ENCODE measurements at regions not wholly inside any gene's neighbourhood (a gene's known extent, or its start where the extent isn't known, plus 50 kb on each side); places are given as distances from the start of the nearest gene placed in this dataset.

DNA sequence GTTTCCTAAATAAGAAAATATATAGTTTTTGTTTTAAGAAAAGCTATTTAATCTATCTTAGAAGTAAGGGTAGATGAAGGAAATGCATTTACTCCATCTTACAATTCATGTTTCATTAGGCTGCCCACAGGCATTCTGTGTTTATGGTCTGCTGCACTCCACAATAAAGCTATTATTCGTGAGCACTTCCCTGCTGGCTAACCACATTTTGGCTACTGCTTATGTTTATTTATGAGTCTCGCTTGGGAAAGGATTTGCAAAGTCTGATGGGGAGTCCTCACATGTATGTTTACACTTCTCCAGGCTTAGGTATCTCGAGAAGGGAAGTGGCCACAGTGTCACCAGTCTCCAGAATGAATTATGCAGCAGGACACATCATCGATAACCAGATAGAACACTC, 260.8 kb upstream of the VCX start:
- Histone ChIP-seq H3K23ac (ENCODE audit: low read depth, low read length, poor library complexity) (no peak overlapping the region), H3K4me3 (ENCODE audit: low read length in 2 of 2) (no peak overlapping the region), H3K9me3 (replicated peaks in 1 of 2; ENCODE audit: control insufficient read depth in 2 of 2, insufficient read depth in 1 of 2, low read depth in 1 of 2, low read length in 2 of 2) (no peaks in the 10 kb centered on the region), H2AFZ (ENCODE audit: low read length) (no peak overlapping the region), H3K4me1 (ENCODE audit: control insufficient read depth in 2 of 2, insufficient read depth in 1 of 2, low read depth in 1 of 2, low read length in 2 of 2) (no peaks in the 10 kb centered on the region), H3K4ac (ENCODE audit: low read length) (no peak overlapping the region), H3K27me3 (ENCODE audit: control insufficient read depth in 3 of 3, insufficient read depth in 3 of 3, low read depth in 1 of 3, low read length in 3 of 3) (no peaks in the 10 kb centered on the region), H3K79me1 (ENCODE audit: low read depth, low read length) (no peaks in the 10 kb centered on the region), H2BK12ac (ENCODE audit: low read length) (no peak overlapping the region), H3K27ac (replicated peaks; ENCODE audit: low read length) (no peak overlapping the region), H4K91ac (ENCODE audit: low read depth, low read length, poor library complexity) (no peak overlapping the region), H4K8ac (ENCODE audit: low read depth, low read length) (no peak overlapping the region), H3K4me2 (ENCODE audit: insufficient read depth, low read length, poor library complexity, severe bottlenecking) (no peak overlapping the region), H3K9ac (ENCODE audit: low read depth, low read length, poor library complexity) (no peak overlapping the region), H3K14ac (ENCODE audit: low read length) (no peak overlapping the region), H2BK15ac (ENCODE audit: low read length) (no peak overlapping the region), H2BK5ac (ENCODE audit: low read length) (no peak overlapping the region), H2AK5ac (ENCODE audit: low read depth, low read length) (no peak overlapping the region), H2BK120ac (ENCODE audit: low read depth, low read length) (no peak overlapping the region), H3K18ac (ENCODE audit: low read length) (no peak overlapping the region), H3K36me3 (replicated peaks in 1 of 2; ENCODE audit: control insufficient read depth in 2 of 2, insufficient read depth in 2 of 2, low read length in 2 of 2) (no peaks in the 10 kb centered on the region)
- no CpG with 5 or more reads among the region's 4 CpGs for WGBS, 2 donors (ENCODE audit: extremely low coverage in 2 of 2, insufficient read length in 2 of 2, insufficient replicate concordance in 1 of 2)
- DNase-seq (ENCODE audit: low spot score) = no peak

DNA sequence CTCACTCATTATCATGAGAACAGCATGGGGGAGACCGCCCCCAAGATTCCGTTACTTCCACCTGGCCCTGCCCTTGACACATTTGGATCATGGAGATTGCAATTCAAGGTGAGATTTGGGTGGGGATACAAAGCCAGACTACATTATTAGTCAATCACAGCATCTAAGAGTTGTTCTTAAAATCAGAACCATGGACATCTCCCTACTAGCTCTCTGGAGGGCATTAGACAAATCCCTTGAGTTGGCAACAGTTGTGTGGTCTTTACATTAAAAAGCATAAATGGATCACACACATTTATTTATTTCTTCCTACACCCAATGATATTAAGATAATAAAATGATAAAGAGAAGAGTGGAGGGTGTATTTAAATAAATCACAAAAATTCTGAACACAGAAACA, 262.8 kb upstream of the VCX start:
- Histone ChIP-seq H2BK15ac (ENCODE audit: low read length) (no peak overlapping the region), H3K79me1 (ENCODE audit: low read depth, low read length) (no peaks in the 10 kb centered on the region), H3K4me2 (ENCODE audit: insufficient read depth, low read length, poor library complexity, severe bottlenecking) (no peak overlapping the region), H3K18ac (ENCODE audit: low read length) (no peak overlapping the region), H3K9me3 (replicated peaks in 1 of 2; ENCODE audit: control insufficient read depth in 2 of 2, insufficient read depth in 1 of 2, low read depth in 1 of 2, low read length in 2 of 2) (no peaks in the 10 kb centered on the region), H4K8ac (ENCODE audit: low read depth, low read length) (no peak overlapping the region), H3K14ac (ENCODE audit: low read length) (no peak overlapping the region), H2BK12ac (ENCODE audit: low read length) (no peak overlapping the region), H3K4ac (ENCODE audit: low read length) (no peak overlapping the region), H3K36me3 (replicated peaks in 1 of 2; ENCODE audit: control insufficient read depth in 2 of 2, insufficient read depth in 2 of 2, low read length in 2 of 2) (no peaks in the 10 kb centered on the region), H4K91ac (ENCODE audit: low read depth, low read length, poor library complexity) (no peak overlapping the region), H3K9ac (ENCODE audit: low read depth, low read length, poor library complexity) (no peak overlapping the region), H2BK5ac (ENCODE audit: low read length) (no peak overlapping the region), H2AK5ac (ENCODE audit: low read depth, low read length) (no peak overlapping the region), H3K27ac (replicated peaks; ENCODE audit: low read length) (no peak overlapping the region), H2BK120ac (ENCODE audit: low read depth, low read length) (no peak overlapping the region), H2AFZ (ENCODE audit: low read length) (no peak overlapping the region), H3K4me3 (ENCODE audit: low read length in 2 of 2) (no peak overlapping the region), H3K23ac (ENCODE audit: low read depth, low read length, poor library complexity) (no peak overlapping the region), H3K4me1 (ENCODE audit: control insufficient read depth in 2 of 2, insufficient read depth in 1 of 2, low read depth in 1 of 2, low read length in 2 of 2) (no peaks in the 10 kb centered on the region), H3K27me3 (ENCODE audit: control insufficient read depth in 3 of 3, insufficient read depth in 3 of 3, low read depth in 1 of 3, low read length in 3 of 3) (no peaks in the 10 kb centered on the region)
- no peak for DNase-seq (ENCODE audit: low spot score)
- WGBS, 2 donors (ENCODE audit: extremely low coverage in 2 of 2, insufficient read length in 2 of 2, insufficient replicate concordance in 1 of 2) = no CpG with 5 or more reads among the region's 2 CpGs

DNA sequence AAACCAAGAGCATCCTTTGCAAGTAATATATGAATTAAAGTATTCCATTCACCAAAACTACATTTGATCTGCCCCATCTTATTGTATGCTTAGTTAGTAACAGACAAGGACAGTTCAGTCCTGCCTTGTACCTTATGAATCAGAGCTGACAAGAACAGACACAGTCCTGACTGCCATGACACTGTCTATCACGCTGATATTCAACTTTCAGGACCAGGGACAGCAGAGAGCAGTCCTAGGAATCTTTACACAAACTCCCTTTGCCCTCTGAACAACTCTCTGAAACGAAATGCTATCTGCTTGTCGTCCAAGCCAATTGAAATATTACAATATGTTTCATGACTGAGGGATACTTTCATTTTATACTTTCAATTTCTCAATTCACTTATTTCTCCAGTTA, 268.6 kb upstream of the VCX start:
- H3K23ac ChIP-seq (ENCODE audit: low read depth, low read length, poor library complexity) = no peak overlapping the region
- no peak overlapping the region for H3K9ac ChIP-seq (ENCODE audit: low read depth, low read length, poor library complexity)
- H3K79me1 ChIP-seq (ENCODE audit: low read depth, low read length) = no peaks in the 10 kb centered on the region
- H2AK5ac ChIP-seq (ENCODE audit: low read depth, low read length) = no peak overlapping the region
- H2AFZ ChIP-seq (ENCODE audit: low read length) = no peak overlapping the region
- no peak overlapping the region for H2BK12ac ChIP-seq (ENCODE audit: low read length)
- no peak overlapping the region for H2BK15ac ChIP-seq (ENCODE audit: low read length)
- H3K4me2 ChIP-seq (ENCODE audit: insufficient read depth, low read length, poor library complexity, severe bottlenecking) = no peak overlapping the region
- no peaks in the 10 kb centered on the region for H3K4me1 ChIP-seq (ENCODE audit: control insufficient read depth in 2 of 2, insufficient read depth in 1 of 2, low read depth in 1 of 2, low read length in 2 of 2)
- no peak overlapping the region for H3K18ac ChIP-seq (ENCODE audit: low read length)
- no peak overlapping the region for H3K4ac ChIP-seq (ENCODE audit: low read length)
- peak; percentile 11 for DNase-seq (ENCODE audit: low spot score)
- no peaks in the 10 kb centered on the region for H3K9me3 ChIP-seq (replicated peaks in 1 of 2; ENCODE audit: control insufficient read depth in 2 of 2, insufficient read depth in 1 of 2, low read depth in 1 of 2, low read length in 2 of 2)
- WGBS, 2 donors (ENCODE audit: extremely low coverage in 2 of 2, insufficient read length in 2 of 2, insufficient replicate concordance in 1 of 2) = no CpG with 5 or more reads among the region's 3 CpGs
- no peak overlapping the region for H4K91ac ChIP-seq (ENCODE audit: low read depth, low read length, poor library complexity)
- H3K27ac ChIP-seq (replicated peaks; ENCODE audit: low read length) = no peak overlapping the region
- H3K27me3 ChIP-seq (ENCODE audit: control insufficient read depth in 3 of 3, insufficient read depth in 3 of 3, low read depth in 1 of 3, low read length in 3 of 3) = no peaks in the 10 kb centered on the region
- H3K4me3 ChIP-seq (ENCODE audit: low read length in 2 of 2) = no peak overlapping the region
- H3K36me3 ChIP-seq (replicated peaks in 1 of 2; ENCODE audit: control insufficient read depth in 2 of 2, insufficient read depth in 2 of 2, low read length in 2 of 2) = no peaks in the 10 kb centered on the region
- H2BK120ac ChIP-seq (ENCODE audit: low read depth, low read length) = no peak overlapping the region
- H4K8ac ChIP-seq (ENCODE audit: low read depth, low read length) = no peak overlapping the region
- H3K14ac ChIP-seq (ENCODE audit: low read length) = no peak overlapping the region
- H2BK5ac ChIP-seq (ENCODE audit: low read length) = no peak overlapping the region

DNA sequence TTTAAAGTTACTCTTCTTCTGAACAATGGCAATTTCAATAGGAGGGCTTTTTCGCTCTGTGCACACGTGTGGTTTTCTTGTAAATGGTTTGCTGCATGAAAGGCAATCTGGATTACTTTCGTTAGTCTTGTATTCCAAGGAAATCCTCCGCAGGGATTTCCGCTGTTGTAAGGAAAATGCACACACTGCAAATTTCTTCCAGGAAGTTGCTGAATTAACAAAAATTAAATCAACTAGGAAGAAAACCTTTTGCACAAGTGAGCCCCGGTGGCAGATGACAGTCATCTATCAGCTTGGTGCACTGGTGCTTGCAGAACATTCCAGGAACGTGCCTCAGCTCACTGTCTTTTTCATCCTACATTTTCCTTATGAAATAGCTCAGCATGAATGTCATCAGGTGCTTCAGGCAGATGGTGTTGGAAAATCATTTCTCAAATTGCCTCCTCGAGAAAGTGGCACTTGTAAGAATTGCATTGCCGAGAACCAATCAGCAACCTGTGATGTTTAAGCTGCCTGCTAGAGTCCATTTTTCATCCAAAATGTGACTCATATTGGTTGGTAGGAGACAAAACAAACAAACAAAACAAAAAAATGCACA, 272.4 kb upstream of the VCX start:
- no peaks in the 10 kb centered on the region for H3K27me3 ChIP-seq (ENCODE audit: control insufficient read depth in 3 of 3, insufficient read depth in 3 of 3, low read depth in 1 of 3, low read length in 3 of 3)
- H3K18ac ChIP-seq (ENCODE audit: low read length) = no peak overlapping the region
- no peaks in the 10 kb centered on the region for H3K9me3 ChIP-seq (replicated peaks in 1 of 2; ENCODE audit: control insufficient read depth in 2 of 2, insufficient read depth in 1 of 2, low read depth in 1 of 2, low read length in 2 of 2)
- no CpG with 5 or more reads among the region's 9 CpGs for WGBS, 2 donors (ENCODE audit: extremely low coverage in 2 of 2, insufficient read length in 2 of 2, insufficient replicate concordance in 1 of 2)
- no peak overlapping the region for H4K91ac ChIP-seq (ENCODE audit: low read depth, low read length, poor library complexity)
- no peak overlapping the region for H4K8ac ChIP-seq (ENCODE audit: low read depth, low read length)
- no peak overlapping the region for H2BK5ac ChIP-seq (ENCODE audit: low read length)
- no peaks in the 10 kb centered on the region for H3K79me1 ChIP-seq (ENCODE audit: low read depth, low read length)
- no peak overlapping the region for H3K4ac ChIP-seq (ENCODE audit: low read length)
- H3K23ac ChIP-seq (ENCODE audit: low read depth, low read length, poor library complexity) = no peak overlapping the region
- H2BK15ac ChIP-seq (ENCODE audit: low read length) = no peak overlapping the region
- no peak overlapping the region for H3K4me3 ChIP-seq (ENCODE audit: low read length in 2 of 2)
- no peak overlapping the region for H3K27ac ChIP-seq (replicated peaks; ENCODE audit: low read length)
- H2AK5ac ChIP-seq (ENCODE audit: low read depth, low read length) = no peak overlapping the region
- H3K4me2 ChIP-seq (ENCODE audit: insufficient read depth, low read length, poor library complexity, severe bottlenecking) = no peak overlapping the region
- DNase-seq (ENCODE audit: low spot score) = no peak
- no peak overlapping the region for H2BK120ac ChIP-seq (ENCODE audit: low read depth, low read length)
- H3K4me1 ChIP-seq (ENCODE audit: control insufficient read depth in 2 of 2, insufficient read depth in 1 of 2, low read depth in 1 of 2, low read length in 2 of 2) = peaks cover 0 to 2% of the 10 kb centered on the region in 2 donors
- H2BK12ac ChIP-seq (ENCODE audit: low read length) = no peak overlapping the region
- no peak overlapping the region for H2AFZ ChIP-seq (ENCODE audit: low read length)
- H3K36me3 ChIP-seq (replicated peaks in 1 of 2; ENCODE audit: control insufficient read depth in 2 of 2, insufficient read depth in 2 of 2, low read length in 2 of 2) = no peaks in the 10 kb centered on the region
- H3K14ac ChIP-seq (ENCODE audit: low read length) = no peak overlapping the region
- H3K9ac ChIP-seq (ENCODE audit: low read depth, low read length, poor library complexity) = no peak overlapping the region
